HEK293 (cell line): ENCODE measurements at regions not wholly inside any gene's neighbourhood (a gene's known extent, or its start where the extent isn't known, plus 50 kb on each side); places are given as distances from the start of the nearest gene placed in this dataset.

Source experiments
- CTCF ChIA-PET: fragments of 350-600 bp; formaldehyde crosslinking; extraction: SDS; loops from one replicate; lab custom pipeline; 2021; ENCODE audit warnings: antibody characterized with exemption; lab: Yijun Ruan, JAX
- POLR2A ChIA-PET: fragments of 300-600 bp; formaldehyde crosslinking; extraction: SDS; loops from one replicate; lab custom pipeline; 2020; ENCODE audit warnings: antibody characterized with exemption, inconsistent platforms; lab: Yijun Ruan, JAX
- H3K27ac ChIP-seq: fragments of 200-500 bp; sonication (Bioruptor generic); 2 replicates; pipeline ENCODE4 v1.5.1; 2014; ENCODE audit warnings: low read depth, low read length, control low read depth, inconsistent platforms; ENCODE audit errors: extremely low read depth
- H3K36me3 ChIP-seq, 2 experiments: fragments of 200-500 bp in 1 of 2; sonication (Bioruptor generic) in 1 of 2; 1 replicate in 1 of 2; 2 replicates in 1 of 2; pipeline ENCODE4 v1.5.1; 2014 to 2017; ENCODE audit warnings: inconsistent platforms in 2 of 2, low read length in 2 of 2; ENCODE audit not compliant: control insufficient read depth in 2 of 2, insufficient read depth in 1 of 2
- H3K4me1 ChIP-seq: fragments of 200-500 bp; sonication (Bioruptor generic); 2 replicates; pipeline ENCODE4 v1.5.1; 2014; ENCODE audit warnings: mild to moderate bottlenecking, low read length, inconsistent platforms; ENCODE audit not compliant: control insufficient read depth, insufficient read depth
- H3K4me3 ChIP-seq: 2 replicates; pipeline ENCODE4 v1.5.1; 2011; ENCODE audit warnings: low read depth, mild to moderate bottlenecking, control low read depth, low read length, moderate library complexity
- H3K9me3 ChIP-seq: fragments of 200-500 bp; sonication (Bioruptor generic); 2 replicates; pipeline ENCODE4 v1.5.1; 2014; ENCODE audit warnings: low read depth, low read length, inconsistent platforms; ENCODE audit not compliant: control insufficient read depth, insufficient read depth
- BCL11A ChIP-seq: fragments of 450-650 bp; formaldehyde crosslinking; IDR thresholded peaks from 2 replicates; pipeline ENCODE4 v1.5.1; 2016; ENCODE audit warnings: low read depth, missing biosample characterization, missing genetic modification characterization
- EGR2 ChIP-seq: fragments of 450-650 bp; formaldehyde crosslinking; IDR thresholded peaks from 2 replicates; pipeline ENCODE4 v1.5.1; 2016; ENCODE audit warnings: low read depth, missing biosample characterization, missing genetic modification characterization
- GLI4 ChIP-seq: fragments of 450-650 bp; formaldehyde crosslinking; IDR thresholded peaks from 2 replicates; pipeline ENCODE4 v1.5.1; 2016; ENCODE audit warnings: missing biosample characterization, missing genetic modification characterization
- PRDM2 ChIP-seq: fragments of 450-650 bp; formaldehyde crosslinking; IDR thresholded peaks from 2 replicates; pipeline ENCODE4 v1.5.1; 2016; ENCODE audit warnings: missing biosample characterization, missing genetic modification characterization, borderline replicate concordance
- TRIM28 ChIP-seq: IDR thresholded peaks from 2 replicates; pipeline ENCODE4 v1.6.1; 2011; ENCODE audit warnings: low read length, control low read depth, borderline replicate concordance
- WT1 ChIP-seq: fragments of 450-650 bp; formaldehyde crosslinking; IDR thresholded peaks from 2 replicates; pipeline ENCODE4 v1.5.1; 2016; ENCODE audit warnings: missing biosample characterization, missing genetic modification characterization
- ZBTB49 ChIP-seq: fragments of 450-650 bp; formaldehyde crosslinking; IDR thresholded peaks from 2 replicates; pipeline ENCODE4 v1.5.1; 2016; ENCODE audit warnings: missing biosample characterization, missing genetic modification characterization, low read depth
- ZFP3 ChIP-seq: fragments of 450-650 bp; formaldehyde crosslinking; IDR thresholded peaks from 2 replicates; pipeline ENCODE4 v1.5.1; 2016; ENCODE audit warnings: low read depth, missing biosample characterization, missing genetic modification characterization
- ZNF157 ChIP-seq: fragments of 450-650 bp; formaldehyde crosslinking; IDR thresholded peaks from 2 replicates; pipeline ENCODE4 v1.5.1; 2016; ENCODE audit warnings: missing biosample characterization, missing genetic modification characterization
- ZNF2 ChIP-seq: fragments of 450-650 bp; formaldehyde crosslinking; IDR thresholded peaks from 2 replicates; pipeline ENCODE4 v1.5.1; 2016; ENCODE audit warnings: missing biosample characterization, missing genetic modification characterization
- ZNF37A ChIP-seq: fragments of 450-650 bp; IDR thresholded peaks from 2 replicates; pipeline ENCODE4 v1.5.1; 2018; ENCODE audit warnings: missing biosample characterization, missing genetic modification characterization
- ZNF398 ChIP-seq: fragments of 450-650 bp; formaldehyde crosslinking; IDR thresholded peaks from 2 replicates; pipeline ENCODE4 v1.5.1; 2017; ENCODE audit warnings: missing biosample characterization, missing genetic modification characterization
- ZNF473 ChIP-seq: fragments of 450-650 bp; formaldehyde crosslinking; IDR thresholded peaks from 2 replicates; pipeline ENCODE4 v1.5.1; 2017; ENCODE audit warnings: missing biosample characterization, missing genetic modification characterization
- ZNF513 ChIP-seq: fragments of 450-650 bp; IDR thresholded peaks from 2 replicates; pipeline ENCODE4 v1.5.1; 2018; ENCODE audit warnings: missing biosample characterization, missing genetic modification characterization
- ZNF548 ChIP-seq: fragments of 450-650 bp; formaldehyde crosslinking; IDR thresholded peaks from 2 replicates; pipeline ENCODE4 v1.5.1; 2016; ENCODE audit warnings: missing biosample characterization, missing genetic modification characterization

- POLR2A ChIA-PET = no interaction called here
- Histone ChIP-seq H3K4me1 (no peaks in the 10 kb centered on the region), H3K27ac (no peak overlapping the region), H3K9me3 (no peaks in the 10 kb centered on the region), H3K36me3 (no peaks in the 10 kb centered on the region; a peak in 1 of 3 replicates), H3K4me3 (no peak overlapping the region)
- CTCF ChIA-PET = interaction anchor here (1.2 kb wide), 1 partner anchor 134 kb away, joined by 6 read pairs; no protein-coding TSS in a partner anchor
- no peak for TF ChIP-seq ZNF37A (tag by site-specific recombination)
- TF ChIP-seq ZBTB49 (tag by site-specific recombination) = no peak
These were observed 208.8 kb upstream of the ADRA1D start for GRCh38 chr20:4457566-4458543.

GRCh38 chr20:4455996-4456395, 206.9 kb upstream of the ADRA1D start:
- H3K4me1 ChIP-seq = no peaks in the 10 kb centered on the region
- no peak overlapping the region for H3K4me3 ChIP-seq
- H3K27ac ChIP-seq = no peak overlapping the region
- ChIA-PET POLR2A (no interaction called here), CTCF (interaction anchor here (0.6 kb wide), 1 partner anchor 60 kb away, joined by 4 read pairs; no protein-coding TSS in a partner anchor)
- no peaks in the 10 kb centered on the region for H3K9me3 ChIP-seq
- H3K36me3 ChIP-seq = no peaks in the 10 kb centered on the region
- no peak for TF ChIP-seq ZNF398 (tag by site-specific recombination)
- TF ChIP-seq ZNF513 (tag by site-specific recombination) = no peak
- no peak for TF ChIP-seq GLI4 (tag by site-specific recombination)
- no peak for TF ChIP-seq PRDM2

GRCh38 chr20:4455301-4455701, 206.2 kb upstream of the ADRA1D start:
- ChIA-PET CTCF (interaction anchor here (0.5 kb wide), 1 partner anchor 239 kb away, joined by 3 read pairs; no protein-coding TSS in a partner anchor), POLR2A (no interaction called here)
- Histone ChIP-seq H3K36me3 (no peaks in the 10 kb centered on the region), H3K4me1 (no peaks in the 10 kb centered on the region), H3K9me3 (no peaks in the 10 kb centered on the region), H3K27ac (no peak overlapping the region), H3K4me3 (no peak overlapping the region)
- no peak for TF ChIP-seq WT1
- no peak for TF ChIP-seq ZNF473
- TF ChIP-seq BCL11A (tag by site-specific recombination) = no peak
- TF ChIP-seq ZFP3 = no peak
- TF ChIP-seq EGR2 (tag by site-specific recombination) = no peak
- no peak for TF ChIP-seq ZBTB49 (tag by site-specific recombination)
- no peak for TF ChIP-seq ZNF548 (tag by site-specific recombination)
- no peak for TF ChIP-seq TRIM28
- TF ChIP-seq ZNF157 = no peak
- no peak for TF ChIP-seq ZNF2 (tag by site-specific recombination)
